NCI-H2107 treated with DMSO at 0.1 percent for 48 hours (cell line): ENCODE measurements at regions not wholly inside any gene's neighbourhood (a gene's known extent, or its start where the extent isn't known, plus 50 kb on each side); places are given as distances from the start of the nearest gene placed in this dataset.
"Not testable (repeated sequence)": the region's sequence is repeated elsewhere in the genome, so short reads cannot be mapped to it uniquely, and the experiment has no call there.

Experiments
- DNase-seq: peaks from one replicate; lab custom pipeline; 2025; ENCODE audit not compliant: unreplicated experiment; lab: John Stamatoyannopoulos, UW

DNA sequence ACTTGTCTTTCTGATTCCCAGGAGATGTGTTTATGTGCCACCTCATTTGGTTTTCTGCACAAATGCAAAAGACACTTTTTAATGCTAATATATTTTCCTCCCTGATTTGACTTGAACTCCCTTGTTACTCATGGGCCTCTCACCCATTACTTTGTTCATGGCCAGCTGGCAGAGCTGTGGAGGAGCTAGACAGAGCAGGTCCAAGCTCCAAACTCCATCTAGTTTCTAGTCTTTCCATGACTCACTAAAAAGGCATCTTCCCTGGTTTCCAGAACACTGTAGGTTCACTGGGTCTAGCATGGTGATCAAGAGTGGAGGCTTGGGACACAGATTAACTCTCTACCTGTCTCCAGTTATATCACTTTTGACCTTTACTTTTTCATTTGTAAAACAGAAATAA, 161.0 kb upstream of the SLC28A3 start:
- DNase-seq: no peak

- no peak for DNase-seq
These were observed 161.5 kb upstream of the SLC28A3 start for GRCh38 chr9:84502066-84502465.

DNA sequence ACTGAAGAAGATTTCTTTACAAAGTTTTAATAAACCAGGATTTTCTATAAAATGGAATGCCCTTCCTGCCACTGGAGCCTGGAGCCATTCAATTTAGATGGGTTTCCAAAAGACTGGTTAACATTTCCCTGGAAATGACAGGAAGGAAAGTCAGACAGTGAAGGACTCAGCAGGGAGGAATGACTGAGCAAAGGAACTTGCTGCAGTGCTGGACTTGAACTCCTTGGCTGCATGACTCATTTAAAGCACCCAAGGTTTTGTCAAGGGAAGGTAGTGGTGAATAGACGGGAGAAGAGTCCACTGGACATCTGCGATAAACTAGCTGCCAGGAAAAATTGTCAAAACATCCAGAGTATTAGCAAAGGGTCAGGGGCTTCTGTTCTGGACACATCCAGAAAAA, 163.8 kb upstream of the SLC28A3 start:
- DNase-seq: no peak

DNA sequence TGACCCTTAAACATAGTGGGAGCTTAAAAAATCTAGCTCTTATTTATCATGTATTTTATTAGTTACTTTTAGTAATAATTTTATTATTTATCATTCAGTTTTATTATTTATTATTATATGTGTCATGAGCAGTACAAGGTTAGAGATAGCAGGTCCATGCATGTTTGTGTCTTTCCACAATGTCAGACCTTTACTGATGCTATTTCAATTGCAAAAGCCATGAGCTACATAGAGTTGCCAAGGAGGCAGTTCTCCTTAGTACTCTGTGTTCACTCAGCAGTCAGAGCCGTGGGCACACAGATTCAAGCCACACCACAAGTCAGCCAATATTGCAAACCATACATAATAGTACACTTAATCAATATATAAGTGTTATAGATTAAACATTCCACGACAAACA, 157.9 kb upstream of the NTRK2 start:
- no peak for DNase-seq

GRCh38 chr9:84512493-84512892, 157.0 kb upstream of the NTRK2 start:
- no peak for DNase-seq

DNA sequence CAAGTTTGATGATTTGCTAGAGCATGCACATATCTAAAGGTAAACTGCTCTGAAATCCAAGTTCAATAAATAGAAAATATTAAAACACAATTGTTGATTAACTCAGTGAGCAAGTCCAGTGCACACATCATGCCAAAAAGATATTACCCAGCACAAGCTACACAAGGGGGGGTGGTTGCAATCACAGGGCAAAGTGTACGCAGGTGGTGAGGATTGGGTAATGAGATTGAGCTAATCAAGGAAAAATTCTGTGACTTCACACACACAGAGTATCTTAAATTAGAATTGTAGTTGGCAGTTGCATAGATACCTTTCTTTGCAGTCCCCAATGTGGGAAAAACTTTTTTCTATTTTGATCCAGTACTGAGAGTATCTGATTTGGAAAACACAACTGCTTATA, 156.1 kb upstream of the NTRK2 start:
- DNase-seq: no peak

- DNase-seq: no peak
These were observed 155.6 kb upstream of the NTRK2 start for GRCh38 chr9:84513979-84514378.

GRCh38 chr9:84514421-84514820, 155.1 kb upstream of the NTRK2 start:
- no peak for DNase-seq

DNA sequence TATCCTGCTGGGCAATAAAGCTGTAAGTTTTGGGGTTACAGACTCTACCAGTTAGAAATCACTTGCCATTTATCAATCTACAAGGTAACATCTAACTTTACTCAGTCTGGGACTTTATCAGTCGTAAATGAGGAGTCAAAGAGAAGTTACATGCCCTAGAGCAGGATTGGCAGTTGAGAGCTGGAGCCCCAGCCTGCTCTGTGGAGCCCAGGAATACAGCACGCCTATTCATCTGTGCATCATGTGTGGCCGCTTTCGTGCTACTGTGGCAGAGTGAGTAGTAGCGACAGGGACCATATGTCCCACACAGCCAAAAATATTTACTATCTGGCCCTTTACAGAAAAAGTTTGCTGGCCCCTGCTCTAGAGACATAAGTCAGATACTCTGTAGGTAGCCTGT, 152.5 kb upstream of the NTRK2 start:
- DNase-seq: no peak

- no peak for DNase-seq
These were observed 150.1 kb upstream of the NTRK2 start for GRCh38 chr9:84519413-84519812.

DNA sequence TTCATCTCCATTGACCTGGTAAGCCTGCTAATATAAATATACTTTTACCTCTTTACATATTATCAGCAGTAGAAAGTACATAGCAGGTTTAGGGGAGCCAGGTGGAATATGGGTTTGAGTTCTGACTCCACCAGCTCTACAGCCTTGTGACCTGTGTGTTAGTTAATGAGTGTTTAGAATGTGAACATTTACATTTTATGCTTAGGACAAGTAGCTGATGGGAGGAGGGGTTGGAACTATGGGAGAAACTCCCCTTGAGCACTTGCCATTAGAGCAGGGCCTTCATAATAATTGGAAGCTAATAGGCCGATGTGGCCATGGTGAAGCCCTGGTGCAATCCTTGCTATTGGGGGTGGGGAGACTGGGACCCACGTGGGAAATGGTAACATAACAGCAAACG, 148.3 kb upstream of the NTRK2 start:
- DNase-seq: no peak

GRCh38 chr9:84526211-84526610, 143.3 kb upstream of the NTRK2 start:
- DNase-seq: not testable (repeated sequence)

GRCh38 chr9:84527060-84527720, 142.3 kb upstream of the NTRK2 start:
- DNase-seq: not testable (repeated sequence)

DNA sequence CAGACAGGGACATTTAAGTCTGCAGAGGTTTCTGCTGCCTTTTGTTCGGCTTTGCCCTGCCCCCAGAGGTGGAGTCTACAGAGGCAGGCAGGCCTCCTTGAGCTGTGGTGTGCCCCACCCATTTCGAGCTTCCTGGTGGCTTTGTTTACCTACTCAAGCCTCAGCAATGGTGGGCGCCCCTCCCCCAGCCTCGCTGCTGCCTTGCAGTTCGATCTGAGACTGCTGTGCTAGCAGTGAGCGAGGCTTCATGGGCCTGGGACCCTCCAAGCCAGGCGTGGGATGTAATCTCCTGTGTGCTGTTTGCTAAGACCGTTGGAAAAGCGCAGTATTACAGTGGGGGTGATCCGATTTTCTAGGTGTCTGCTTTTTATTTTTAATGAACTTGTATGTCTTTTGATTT, 133.6 kb upstream of the NTRK2 start:
- not testable (repeated sequence) for DNase-seq

GRCh38 chr9:84538879-84539278, 130.7 kb upstream of the NTRK2 start:
- no peak for DNase-seq

- DNase-seq: no peak
These were observed 127.0 kb upstream of the NTRK2 start for GRCh38 chr9:84542554-84542953.

- no peak for DNase-seq
These were observed 115.4 kb upstream of the NTRK2 start for GRCh38 chr9:84554069-84554664.

- no peak for DNase-seq
These were observed 113.0 kb upstream of the NTRK2 start for GRCh38 chr9:84556556-84556955.

- DNase-seq: no peak
These were observed 111.8 kb upstream of the NTRK2 start for GRCh38 chr9:84557751-84558150.

- DNase-seq: no peak
These were observed 105.8 kb upstream of the NTRK2 start for GRCh38 chr9:84563691-84564090.

GRCh38 chr9:84567805-84568204, 101.7 kb upstream of the NTRK2 start:
- DNase-seq: no peak

DNA sequence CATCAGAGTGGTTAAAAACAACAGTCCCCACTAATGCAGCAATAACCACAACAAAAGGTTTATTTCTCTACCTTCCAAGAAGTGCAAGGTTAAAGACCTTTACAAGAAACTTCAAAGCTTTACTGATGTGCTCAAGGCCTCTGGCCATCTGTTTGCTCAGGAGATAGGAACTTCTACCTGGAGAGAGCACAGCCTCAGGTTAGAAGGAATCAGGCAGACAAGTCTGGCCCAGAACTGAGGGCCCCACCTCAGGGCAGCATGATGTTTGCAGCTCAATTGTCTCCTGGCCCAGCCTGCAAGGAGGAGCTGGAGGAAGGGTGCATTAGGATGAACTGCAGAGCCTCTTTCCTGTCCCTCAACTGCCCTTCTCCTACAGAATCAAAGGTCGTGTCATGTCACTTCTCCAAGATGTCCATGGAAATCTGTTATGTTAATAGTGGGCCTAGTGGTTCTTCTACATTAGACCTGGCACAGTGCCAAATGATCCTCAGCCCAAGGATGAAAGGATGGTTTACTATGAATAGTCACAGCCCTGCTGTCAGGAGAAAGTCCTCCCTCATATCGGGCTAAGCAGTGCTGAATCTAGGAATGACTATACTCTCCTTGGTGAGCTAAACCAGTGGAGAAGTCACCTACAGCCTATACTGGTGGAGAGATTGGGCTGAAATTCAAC, 98.9 kb upstream of the NTRK2 start:
- DNase-seq: no peak

GRCh38 chr9:84573083-84573482, 96.4 kb upstream of the NTRK2 start:
- DNase-seq: no peak
